NCI-H187 (cell line): ENCODE measurements at regions not wholly inside any gene's neighbourhood (a gene's known extent, or its start where the extent isn't known, plus 50 kb on each side); places are given as distances from the start of the nearest gene placed in this dataset.
A peak's percentile ranks its signal among the peaks of the same experiment; 100 is the strongest.
"Not testable (repeated sequence)": the region's sequence is repeated elsewhere in the genome, so short reads cannot be mapped to it uniquely, and the experiment has no call there.

Experiments
- DNase-seq, 2 experiments: peaks; one replicate each; lab custom pipeline; 2025; lab: John Stamatoyannopoulos, UW

- DNase-seq, result no peak
Measured at GRCh38 chr22:35138521-35138920, 72.6 kb downstream of the ISX start.

- no peak for DNase-seq
Measured at GRCh38 chr22:35140879-35141745, 75.2 kb downstream of the ISX start.

GRCh38 chr22:35148381-35148780, 82.4 kb downstream of the ISX start:
- no peak for DNase-seq

GRCh38 chr22:35148866-35149548, 83.0 kb downstream of the ISX start:
- DNase-seq, result no peak

- DNase-seq, result no peak
Measured at GRCh38 chr22:35150183-35151107, 84.5 kb downstream of the ISX start.

- no peak for DNase-seq
Measured at GRCh38 chr22:35152316-35152715, 86.4 kb downstream of the ISX start.

- peak in 1 of 2 experiments; percentile 2 for DNase-seq
Measured at GRCh38 chr22:35154937-35155387, 89.0 kb downstream of the ISX start.

- DNase-seq, result no peak
Measured at GRCh38 chr22:35155403-35156025, 89.6 kb downstream of the ISX start.

- no peak for DNase-seq
Measured at GRCh38 chr22:35156945-35157344, 91.0 kb downstream of the ISX start.

GRCh38 chr22:35158336-35158735, 92.4 kb downstream of the ISX start:
- DNase-seq, result no peak

GRCh38 chr22:35159343-35159742, 93.4 kb downstream of the ISX start:
- DNase-seq, result no peak

GRCh38 chr22:35160268-35160667, 94.3 kb downstream of the ISX start:
- no peak for DNase-seq

GRCh38 chr22:35165896-35166295, 91.4 kb upstream of the HMGXB4 start:
- DNase-seq, result not testable (repeated sequence)

- no peak for DNase-seq
Measured at GRCh38 chr22:35170716-35171697, 86.3 kb upstream of the HMGXB4 start.

- DNase-seq, result peak; percentile 62 to 94
Measured at GRCh38 chr22:35172442-35172841, 84.9 kb upstream of the HMGXB4 start.

GRCh38 chr22:35173655-35174054, 83.6 kb upstream of the HMGXB4 start:
- no peak for DNase-seq

GRCh38 chr22:35174401-35175038, 82.8 kb upstream of the HMGXB4 start:
- DNase-seq, result peak in 1 of 2 experiments; percentile 23

GRCh38 chr22:35175392-35175791, 81.9 kb upstream of the HMGXB4 start:
- DNase-seq, result no peak

- DNase-seq, result no peak
Measured at GRCh38 chr22:35177811-35178210, 79.5 kb upstream of the HMGXB4 start.

GRCh38 chr22:35178446-35178845, 78.8 kb upstream of the HMGXB4 start:
- DNase-seq, result no peak
